Adrenal gland (tissue), 5 donors: ENCODE measurements at regions not wholly inside any gene's neighbourhood (a gene's known extent, or its start where the extent isn't known, plus 50 kb on each side); places are given as distances from the start of the nearest gene placed in this dataset.

Experiments
- POLR2A ChIP-seq, 2 donors: fragments of 450-650 bp; IDR thresholded peaks; one replicate each; pipeline ENCODE4 v1.6.1; 2017; ENCODE audit warnings: antibody characterized with exemption in 2 of 2, mild to moderate bottlenecking in 2 of 2, moderate library complexity in 1 of 2
- TF ChIP-seq, protein P1 (sequence below), 6 experiments: fragments of 450-650 bp in 4 of 6; fragments of 200-600 bp in 2 of 6; sonication (generic) in 1 of 6; IDR thresholded peaks; 1 replicate in 5 of 6; 2 replicates in 1 of 6; pipeline versions ENCODE4 v1.5.1 to v1.8.0; 2016 to 2021; ENCODE audit warnings: antibody characterized with exemption in 6 of 6, mild to moderate bottlenecking in 2 of 6, moderate library complexity in 1 of 6
- donor health status: DM: no; HTN: no; CAD: no.

DNA sequence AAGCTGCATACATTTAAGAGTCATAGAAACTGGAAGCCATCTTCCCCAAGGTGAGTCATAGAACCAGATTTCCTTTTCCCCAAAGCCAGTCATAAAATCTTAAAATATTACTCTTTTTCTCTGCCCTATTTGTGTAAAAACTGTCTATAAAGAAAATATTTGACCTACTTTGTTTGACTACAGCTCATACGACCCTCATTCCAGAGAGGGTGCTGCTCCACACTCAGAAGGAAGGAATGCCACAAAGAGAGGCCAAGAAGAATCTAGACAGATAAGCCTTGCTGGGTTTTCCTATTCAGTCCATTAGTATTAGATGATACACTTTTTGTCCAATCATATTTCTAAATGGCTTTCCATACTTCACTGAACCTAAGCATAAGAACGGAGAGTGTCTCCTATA, 671.6 kb upstream of the SGO1 start:
- TF ChIP-seq POLR2A (IDR thresholded peaks at IDR 0.05) = no peak
- TF ChIP-seq, protein P1, sequence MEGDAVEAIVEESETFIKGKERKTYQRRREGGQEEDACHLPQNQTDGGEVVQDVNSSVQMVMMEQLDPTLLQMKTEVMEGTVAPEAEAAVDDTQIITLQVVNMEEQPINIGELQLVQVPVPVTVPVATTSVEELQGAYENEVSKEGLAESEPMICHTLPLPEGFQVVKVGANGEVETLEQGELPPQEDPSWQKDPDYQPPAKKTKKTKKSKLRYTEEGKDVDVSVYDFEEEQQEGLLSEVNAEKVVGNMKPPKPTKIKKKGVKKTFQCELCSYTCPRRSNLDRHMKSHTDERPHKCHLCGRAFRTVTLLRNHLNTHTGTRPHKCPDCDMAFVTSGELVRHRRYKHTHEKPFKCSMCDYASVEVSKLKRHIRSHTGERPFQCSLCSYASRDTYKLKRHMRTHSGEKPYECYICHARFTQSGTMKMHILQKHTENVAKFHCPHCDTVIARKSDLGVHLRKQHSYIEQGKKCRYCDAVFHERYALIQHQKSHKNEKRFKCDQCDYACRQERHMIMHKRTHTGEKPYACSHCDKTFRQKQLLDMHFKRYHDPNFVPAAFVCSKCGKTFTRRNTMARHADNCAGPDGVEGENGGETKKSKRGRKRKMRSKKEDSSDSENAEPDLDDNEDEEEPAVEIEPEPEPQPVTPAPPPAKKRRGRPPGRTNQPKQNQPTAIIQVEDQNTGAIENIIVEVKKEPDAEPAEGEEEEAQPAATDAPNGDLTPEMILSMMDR (IDR thresholded peaks at IDR 0.05) = no peak
